ENCODE measurements at regions not wholly inside any gene's neighbourhood (a gene's known extent, or its start where the extent isn't known, plus 50 kb on each side); places are given as distances from the start of the nearest gene placed in this dataset.

DNA sequence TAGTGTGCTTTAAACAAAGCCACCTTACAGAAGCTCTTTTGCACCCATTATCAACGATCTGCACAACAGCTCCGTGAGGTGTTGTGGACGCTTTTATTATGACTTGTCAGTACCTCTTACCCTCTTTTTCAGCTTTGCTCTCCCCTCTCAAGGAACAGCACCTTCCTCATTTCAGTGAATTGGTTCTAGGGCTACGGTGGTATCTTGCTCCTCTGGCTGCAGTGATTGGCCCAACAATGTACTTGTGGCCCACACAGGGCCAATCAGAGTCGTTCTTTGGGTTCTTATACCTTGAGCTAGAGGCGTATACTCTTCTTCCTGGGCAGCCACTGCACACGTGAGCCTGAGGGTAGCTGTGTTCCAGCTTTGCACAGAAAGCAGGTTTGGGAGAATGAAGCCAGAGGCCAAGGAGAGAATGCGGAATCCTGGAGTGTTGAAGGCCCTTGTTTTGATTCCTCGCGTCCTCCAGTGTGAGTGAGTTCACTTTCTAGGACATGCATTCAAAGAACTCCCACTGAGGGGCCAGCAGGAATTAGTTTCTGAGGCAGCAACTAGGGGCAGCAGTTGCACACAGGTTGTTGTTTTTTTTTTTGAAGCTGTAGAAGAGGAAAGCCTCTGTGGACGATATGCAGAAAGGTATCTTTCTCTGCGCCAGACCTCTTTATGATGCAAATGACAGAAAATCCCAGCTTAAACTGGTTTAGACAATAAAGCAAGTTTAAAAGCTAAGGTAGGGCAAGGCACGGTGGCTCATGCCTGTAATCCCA is 49.8 kb upstream of the PDZD8 start:
- no peak for DNase-seq
